ENCODE measurements at regions not wholly inside any gene's neighbourhood (a gene's known extent, or its start where the extent isn't known, plus 50 kb on each side); places are given as distances from the start of the nearest gene placed in this dataset.

- DNase-seq: no peak
- intact Hi-C loops (cut with micrococcal nuclease): no loop called here
- TF ChIP-seq CTCF (IDR thresholded peaks at IDR 0.05; ENCODE audit: borderline replicate concordance): no peak
- Histone ChIP-seq H3K9me3 (replicated peaks) (peaks cover 13% of the 10 kb centered on the region), H3K4me1 (no peaks in the 10 kb centered on the region), H3K27me3 (ENCODE audit: low read depth) (no peaks in the 10 kb centered on the region), H3K27ac (replicated peaks) (no peak overlapping the region), H3K4me3 (no peak overlapping the region), H3K36me3 (no peaks in the 10 kb centered on the region)
Observed at GRCh38 chr12:90128526-90128925, 419.9 kb upstream of the ATP2B1 start.

- no peak overlapping the region for H3K27ac ChIP-seq (replicated peaks)
- H3K4me1 ChIP-seq: no peaks in the 10 kb centered on the region
- DNase-seq: no peak
- H3K27me3 ChIP-seq (ENCODE audit: low read depth): no peaks in the 10 kb centered on the region
- no peaks in the 10 kb centered on the region for H3K36me3 ChIP-seq
- no peak for TF ChIP-seq CTCF (IDR thresholded peaks at IDR 0.05; ENCODE audit: borderline replicate concordance)
- intact Hi-C loops (cut with micrococcal nuclease): no loop called here
- no peak overlapping the region for H3K4me3 ChIP-seq
- peaks cover 22% of the 10 kb centered on the region for H3K9me3 ChIP-seq (replicated peaks)
Observed at GRCh38 chr12:90126125-90126524, 417.5 kb upstream of the ATP2B1 start.

GRCh38 chr12:90124914-90125313 is 416.3 kb upstream of the ATP2B1 start:
- H3K4me1 ChIP-seq: no peaks in the 10 kb centered on the region
- H3K9me3 ChIP-seq (replicated peaks): peaks cover 34% of the 10 kb centered on the region
- H3K4me3 ChIP-seq: no peak overlapping the region
- DNase-seq: no peak
- no peak overlapping the region for H3K27ac ChIP-seq (replicated peaks)
- intact Hi-C loops (cut with micrococcal nuclease): no loop called here
- H3K27me3 ChIP-seq (ENCODE audit: low read depth): no peaks in the 10 kb centered on the region
- no peaks in the 10 kb centered on the region for H3K36me3 ChIP-seq
- no peak for TF ChIP-seq CTCF (IDR thresholded peaks at IDR 0.05; ENCODE audit: borderline replicate concordance)

GRCh38 chr12:90124289-90124688 is 415.7 kb upstream of the ATP2B1 start:
- Histone ChIP-seq H3K27me3 (ENCODE audit: low read depth) (no peaks in the 10 kb centered on the region), H3K4me3 (no peak overlapping the region), H3K27ac (replicated peaks) (no peak overlapping the region), H3K4me1 (no peaks in the 10 kb centered on the region), H3K36me3 (no peaks in the 10 kb centered on the region), H3K9me3 (replicated peaks) (peaks cover 40% of the 10 kb centered on the region)
- TF ChIP-seq CTCF (IDR thresholded peaks at IDR 0.05; ENCODE audit: borderline replicate concordance): no peak
- intact Hi-C loops (cut with micrococcal nuclease): no loop called here
- no peak for DNase-seq

GRCh38 chr12:90122681-90123080 is 414.0 kb upstream of the ATP2B1 start:
- H3K4me1 ChIP-seq: no peaks in the 10 kb centered on the region
- no peak for DNase-seq
- peaks cover 56% of the 10 kb centered on the region for H3K9me3 ChIP-seq (replicated peaks)
- no peaks in the 10 kb centered on the region for H3K36me3 ChIP-seq
- H3K27me3 ChIP-seq (ENCODE audit: low read depth): no peaks in the 10 kb centered on the region
- no peak overlapping the region for H3K27ac ChIP-seq (replicated peaks)
- no peak overlapping the region for H3K4me3 ChIP-seq
- intact Hi-C loops (cut with micrococcal nuclease): no loop called here
- TF ChIP-seq CTCF (IDR thresholded peaks at IDR 0.05; ENCODE audit: borderline replicate concordance): no peak

GRCh38 chr12:90120627-90121026 is 412.0 kb upstream of the ATP2B1 start:
- intact Hi-C loops (cut with micrococcal nuclease): no loop called here
- H3K36me3 ChIP-seq: no peaks in the 10 kb centered on the region
- no peak overlapping the region for H3K4me3 ChIP-seq
- no peaks in the 10 kb centered on the region for H3K4me1 ChIP-seq
- H3K27ac ChIP-seq (replicated peaks): no peak overlapping the region
- no peak for TF ChIP-seq CTCF (IDR thresholded peaks at IDR 0.05; ENCODE audit: borderline replicate concordance)
- H3K9me3 ChIP-seq (replicated peaks): peaks cover 55% of the 10 kb centered on the region
- no peaks in the 10 kb centered on the region for H3K27me3 ChIP-seq (ENCODE audit: low read depth)
- DNase-seq: no peak

Data from left ventricle myocardium inferior (tissue), 1 donor.